Uterus (tissue), 3 donors: ENCODE measurements at regions not wholly inside any gene's neighbourhood (a gene's known extent, or its start where the extent isn't known, plus 50 kb on each side); places are given as distances from the start of the nearest gene placed in this dataset.

Source experiments
- DNase-seq, 2 donors: peaks; one replicate each; pipeline ENCODE4 v3.0.0-alpha.2; 2019 to 2020
- H3K27ac ChIP-seq, 2 donors: fragments of 200-600 bp; sonication (generic); 1 replicate in 1 of 2; 2 replicates in 1 of 2; pipeline ENCODE4 v1.5.1; 2016 to 2018
- H3K27me3 ChIP-seq, 2 donors: fragments of 200-600 bp; sonication (generic); one replicate each; pipeline ENCODE4 v1.5.1; 2018 to 2019; ENCODE audit warnings: control low read depth in 1 of 2
- H3K36me3 ChIP-seq, 2 donors: fragments of 200-600 bp; sonication (generic); one replicate each; pipeline ENCODE4 v1.5.1; 2019; ENCODE audit warnings: control low read depth in 1 of 2
- H3K4me1 ChIP-seq, 2 donors: fragments of 200-600 bp; sonication (generic); one replicate each; pipeline ENCODE4 v1.5.1; 2018 to 2019; ENCODE audit warnings: control low read depth in 1 of 2
- H3K4me3 ChIP-seq, 2 donors: fragments of 200-600 bp; sonication (generic); 1 replicate in 1 of 2; 2 replicates in 1 of 2; pipeline ENCODE4 v1.5.1; 2018 to 2019; ENCODE audit warnings: mild to moderate bottlenecking in 1 of 2
- H3K9me3 ChIP-seq, 2 donors: fragments of 200-600 bp; sonication (generic); one replicate each; pipeline ENCODE4 v1.5.1; 2019; ENCODE audit warnings: control low read depth in 1 of 2
- POLR2A ChIP-seq, 2 donors: fragments of 450-650 bp; IDR thresholded peaks; one replicate each; pipeline ENCODE4 v1.6.1; 2016; ENCODE audit warnings: antibody characterized with exemption in 2 of 2, mild to moderate bottlenecking in 1 of 2, moderate library complexity in 1 of 2
- intact Hi-C: fragments of 100-400 bp; cut with DNase I; formaldehyde crosslinking; loops from one replicate; pipeline ENCODE4 v1.15.1; 2023; ENCODE audit warnings: low total_unique reads
- TF ChIP-seq, protein P1 (sequence below), 4 experiments: fragments of 200-600 bp in 2 of 4; fragments of 450-650 bp in 2 of 4; sonication (generic) in 2 of 4; IDR thresholded peaks; one replicate each; pipeline ENCODE4 v1.5.1; 2016 to 2019; ENCODE audit warnings: antibody characterized with exemption in 4 of 4, mild to moderate bottlenecking in 2 of 4, moderate library complexity in 1 of 4
- donor health status: DM: yes; HTN: yes; CAD: no.

GRCh38 chr10:125568156-125568555 lies 114.8 kb downstream of the TEX36 start:
- intact Hi-C loops: no loop called here
- Histone ChIP-seq H3K9me3 (no peaks in the 10 kb centered on the region), H3K4me1 (no peaks in the 10 kb centered on the region), H3K36me3 (no peaks in the 10 kb centered on the region), H3K4me3 (no peak overlapping the region), H3K27ac (no peak overlapping the region), H3K27me3 (no peaks in the 10 kb centered on the region)
- TF ChIP-seq, protein P1, sequence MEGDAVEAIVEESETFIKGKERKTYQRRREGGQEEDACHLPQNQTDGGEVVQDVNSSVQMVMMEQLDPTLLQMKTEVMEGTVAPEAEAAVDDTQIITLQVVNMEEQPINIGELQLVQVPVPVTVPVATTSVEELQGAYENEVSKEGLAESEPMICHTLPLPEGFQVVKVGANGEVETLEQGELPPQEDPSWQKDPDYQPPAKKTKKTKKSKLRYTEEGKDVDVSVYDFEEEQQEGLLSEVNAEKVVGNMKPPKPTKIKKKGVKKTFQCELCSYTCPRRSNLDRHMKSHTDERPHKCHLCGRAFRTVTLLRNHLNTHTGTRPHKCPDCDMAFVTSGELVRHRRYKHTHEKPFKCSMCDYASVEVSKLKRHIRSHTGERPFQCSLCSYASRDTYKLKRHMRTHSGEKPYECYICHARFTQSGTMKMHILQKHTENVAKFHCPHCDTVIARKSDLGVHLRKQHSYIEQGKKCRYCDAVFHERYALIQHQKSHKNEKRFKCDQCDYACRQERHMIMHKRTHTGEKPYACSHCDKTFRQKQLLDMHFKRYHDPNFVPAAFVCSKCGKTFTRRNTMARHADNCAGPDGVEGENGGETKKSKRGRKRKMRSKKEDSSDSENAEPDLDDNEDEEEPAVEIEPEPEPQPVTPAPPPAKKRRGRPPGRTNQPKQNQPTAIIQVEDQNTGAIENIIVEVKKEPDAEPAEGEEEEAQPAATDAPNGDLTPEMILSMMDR (IDR thresholded peaks at IDR 0.05): no peak
- no peak for TF ChIP-seq POLR2A (IDR thresholded peaks at IDR 0.05)
- DNase-seq: no peak

DNA sequence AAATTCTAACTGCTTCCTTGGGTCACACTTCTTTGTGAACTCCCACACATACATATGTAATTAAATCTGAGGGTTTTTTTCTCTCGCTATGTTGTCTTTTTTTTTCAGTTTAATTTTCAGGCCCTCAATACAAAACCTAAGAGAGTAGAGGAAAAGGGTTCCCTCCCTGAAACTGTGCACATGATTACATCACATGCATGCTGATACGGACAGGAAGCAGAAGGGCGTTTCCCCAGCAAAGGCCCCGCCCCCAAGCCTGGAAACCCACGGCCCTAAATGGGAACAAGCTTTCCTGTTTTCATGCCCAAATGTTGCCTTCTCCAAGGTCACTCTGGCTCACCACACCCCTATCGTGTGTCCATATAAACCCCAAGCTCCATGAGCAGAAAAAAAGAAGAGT lies 115.4 kb downstream of the TEX36 start:
- H3K4me3 ChIP-seq: no peak overlapping the region
- H3K27me3 ChIP-seq: no peaks in the 10 kb centered on the region
- TF ChIP-seq, protein P1 (IDR thresholded peaks at IDR 0.05): no peak
- no peak for TF ChIP-seq POLR2A (IDR thresholded peaks at IDR 0.05)
- H3K4me1 ChIP-seq: no peaks in the 10 kb centered on the region
- H3K27ac ChIP-seq: no peak overlapping the region
- H3K36me3 ChIP-seq: no peaks in the 10 kb centered on the region
- DNase-seq: no peak
- intact Hi-C loops: no loop called here
- H3K9me3 ChIP-seq: no peaks in the 10 kb centered on the region

- DNase-seq: no peak
- no peaks in the 10 kb centered on the region for H3K4me1 ChIP-seq
- TF ChIP-seq POLR2A (IDR thresholded peaks at IDR 0.05): no peak
- TF ChIP-seq, protein P1 (IDR thresholded peaks at IDR 0.05): no peak
Observed at GRCh38 chr10:125565046-125565445, 117.9 kb downstream of the TEX36 start.

GRCh38 chr10:125564570-125564969 lies 118.4 kb downstream of the TEX36 start:
- no peaks in the 10 kb centered on the region for H3K9me3 ChIP-seq
- H3K4me1 ChIP-seq: no peaks in the 10 kb centered on the region
- TF ChIP-seq, protein P1 (IDR thresholded peaks at IDR 0.05): no peak
- no peak for TF ChIP-seq POLR2A (IDR thresholded peaks at IDR 0.05)
- no peak overlapping the region for H3K27ac ChIP-seq
- DNase-seq: no peak
- no peak overlapping the region for H3K4me3 ChIP-seq
- H3K27me3 ChIP-seq: no peaks in the 10 kb centered on the region
- no peaks in the 10 kb centered on the region for H3K36me3 ChIP-seq
- intact Hi-C loops: no loop called here

More at GRCh38 chr10:125565046-125565445, 117.9 kb downstream of the TEX36 start:
- Histone ChIP-seq H3K9me3 (no peaks in the 10 kb centered on the region), H3K36me3 (no peaks in the 10 kb centered on the region), H3K27ac (no peak overlapping the region), H3K27me3 (no peaks in the 10 kb centered on the region), H3K4me3 (no peak overlapping the region)
- intact Hi-C loops: no loop called here

GRCh38 chr10:125562737-125563136 lies 120.2 kb downstream of the TEX36 start:
- no peak overlapping the region for H3K4me3 ChIP-seq
- intact Hi-C loops: no loop called here
- H3K36me3 ChIP-seq: no peaks in the 10 kb centered on the region
- DNase-seq: no peak
- no peaks in the 10 kb centered on the region for H3K27me3 ChIP-seq
- no peak overlapping the region for H3K27ac ChIP-seq
- no peak for TF ChIP-seq POLR2A (IDR thresholded peaks at IDR 0.05)
- TF ChIP-seq, protein P1 (IDR thresholded peaks at IDR 0.05): no peak
- H3K4me1 ChIP-seq: no peaks in the 10 kb centered on the region
- no peaks in the 10 kb centered on the region for H3K9me3 ChIP-seq
